ENCODE measurements at regions not wholly inside any gene's neighbourhood (a gene's known extent, or its start where the extent isn't known, plus 50 kb on each side); places are given as distances from the start of the nearest gene placed in this dataset.

GRCh38 chr19:32178956-32179355 is 166.5 kb upstream of the ZNF507 start:
- TF ChIP-seq, protein P1, sequence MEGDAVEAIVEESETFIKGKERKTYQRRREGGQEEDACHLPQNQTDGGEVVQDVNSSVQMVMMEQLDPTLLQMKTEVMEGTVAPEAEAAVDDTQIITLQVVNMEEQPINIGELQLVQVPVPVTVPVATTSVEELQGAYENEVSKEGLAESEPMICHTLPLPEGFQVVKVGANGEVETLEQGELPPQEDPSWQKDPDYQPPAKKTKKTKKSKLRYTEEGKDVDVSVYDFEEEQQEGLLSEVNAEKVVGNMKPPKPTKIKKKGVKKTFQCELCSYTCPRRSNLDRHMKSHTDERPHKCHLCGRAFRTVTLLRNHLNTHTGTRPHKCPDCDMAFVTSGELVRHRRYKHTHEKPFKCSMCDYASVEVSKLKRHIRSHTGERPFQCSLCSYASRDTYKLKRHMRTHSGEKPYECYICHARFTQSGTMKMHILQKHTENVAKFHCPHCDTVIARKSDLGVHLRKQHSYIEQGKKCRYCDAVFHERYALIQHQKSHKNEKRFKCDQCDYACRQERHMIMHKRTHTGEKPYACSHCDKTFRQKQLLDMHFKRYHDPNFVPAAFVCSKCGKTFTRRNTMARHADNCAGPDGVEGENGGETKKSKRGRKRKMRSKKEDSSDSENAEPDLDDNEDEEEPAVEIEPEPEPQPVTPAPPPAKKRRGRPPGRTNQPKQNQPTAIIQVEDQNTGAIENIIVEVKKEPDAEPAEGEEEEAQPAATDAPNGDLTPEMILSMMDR (conservative IDR thresholded peaks at IDR 0.05; ENCODE audit: control insufficient read depth, insufficient read depth, low read depth, low read length), result no peak
- no peak for DNase-seq (ENCODE audit: low read depth)
- no peak overlapping the region for H3K4me3 ChIP-seq (ENCODE audit: control insufficient read depth, low read depth, low read length)

DNA sequence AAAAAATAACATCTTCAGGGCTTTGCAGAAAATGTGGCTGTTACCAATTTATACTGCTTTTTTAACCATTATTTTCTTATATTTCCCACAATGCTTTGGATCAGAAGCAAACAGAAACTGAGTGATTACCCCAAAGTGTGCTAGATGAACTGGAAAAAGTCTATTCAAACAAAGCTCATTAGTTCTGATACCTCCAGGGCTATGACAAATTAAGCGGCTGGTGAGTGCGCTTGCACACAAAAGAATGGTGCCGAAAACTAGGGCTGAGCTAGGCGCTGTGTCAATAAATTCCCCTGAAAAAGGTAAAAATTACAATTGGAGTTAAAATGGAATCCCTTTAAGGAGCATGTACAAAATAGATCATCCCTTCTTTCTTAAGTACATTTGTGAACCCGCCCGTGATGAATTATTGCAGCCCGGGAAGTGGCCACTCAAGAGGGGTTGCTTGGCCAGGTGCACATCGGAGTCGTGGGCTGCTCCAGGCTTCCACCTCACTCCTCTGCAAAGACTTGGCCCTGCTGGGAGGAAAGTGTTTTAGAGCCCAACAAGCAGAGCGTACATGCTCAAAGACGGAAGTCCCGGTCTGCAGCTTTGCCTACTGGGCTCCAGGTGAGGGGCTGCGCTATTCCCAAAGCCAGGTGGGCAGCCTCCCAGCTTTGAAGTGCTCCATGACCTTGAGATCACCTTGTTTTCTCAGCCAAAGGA is 164.0 kb upstream of the ZNF507 start:
- no peak for DNase-seq (ENCODE audit: low read depth)
- H3K4me3 ChIP-seq (ENCODE audit: control insufficient read depth, low read depth, low read length), result no peak overlapping the region
- TF ChIP-seq, protein P1 (conservative IDR thresholded peaks at IDR 0.05; ENCODE audit: control insufficient read depth, insufficient read depth, low read depth, low read length), result no peak

GRCh38 chr19:32186542-32187330 is 158.7 kb upstream of the ZNF507 start:
- no peak overlapping the region for H3K4me3 ChIP-seq (ENCODE audit: control insufficient read depth, low read depth, low read length)
- TF ChIP-seq, protein P1 (conservative IDR thresholded peaks at IDR 0.05; ENCODE audit: control insufficient read depth, insufficient read depth, low read depth, low read length), result no peak
- no peak for DNase-seq (ENCODE audit: low read depth)

GRCh38 chr19:32188921-32189320 is 156.5 kb upstream of the ZNF507 start:
- TF ChIP-seq, protein P1 (conservative IDR thresholded peaks at IDR 0.05; ENCODE audit: control insufficient read depth, insufficient read depth, low read depth, low read length), result no peak
- DNase-seq (ENCODE audit: low read depth), result no peak
- no peak overlapping the region for H3K4me3 ChIP-seq (ENCODE audit: control insufficient read depth, low read depth, low read length)

- H3K4me3 ChIP-seq (ENCODE audit: control insufficient read depth, low read depth, low read length), result no peak overlapping the region
- no peak for DNase-seq (ENCODE audit: low read depth)
- TF ChIP-seq, protein P1 (conservative IDR thresholded peaks at IDR 0.05; ENCODE audit: control insufficient read depth, insufficient read depth, low read depth, low read length), result no peak
Observed at GRCh38 chr19:32189956-32190706, 155.3 kb upstream of the ZNF507 start.

DNA sequence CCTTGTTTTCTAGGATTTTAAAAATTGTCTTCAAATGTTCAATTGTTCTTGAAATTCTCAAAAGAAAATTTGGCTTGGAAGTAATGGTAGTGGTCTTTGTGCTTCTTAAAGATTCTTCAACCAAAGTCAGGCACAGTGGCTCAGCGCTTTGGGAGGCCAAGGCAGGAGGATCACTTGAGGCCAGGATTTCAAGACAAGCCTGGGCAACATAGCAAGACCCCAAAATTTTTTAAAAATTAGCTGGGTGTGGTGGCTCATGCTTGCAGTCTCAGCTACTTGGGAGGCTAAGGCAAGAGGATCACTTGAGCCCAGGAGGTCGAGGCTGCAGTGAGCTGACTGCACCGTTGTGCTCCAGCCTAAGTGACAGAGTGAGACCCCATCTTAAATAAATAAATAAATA is 153.5 kb upstream of the ZNF507 start:
- no peak overlapping the region for H3K4me3 ChIP-seq (ENCODE audit: control insufficient read depth, low read depth, low read length)
- DNase-seq (ENCODE audit: low read depth), result no peak
- TF ChIP-seq, protein P1 (conservative IDR thresholded peaks at IDR 0.05; ENCODE audit: control insufficient read depth, insufficient read depth, low read depth, low read length), result no peak

Measured in fibroblast of mammary gland (primary cell).